ENCODE measurements at regions not wholly inside any gene's neighbourhood (a gene's known extent, or its start where the extent isn't known, plus 50 kb on each side); places are given as distances from the start of the nearest gene placed in this dataset.

DNA sequence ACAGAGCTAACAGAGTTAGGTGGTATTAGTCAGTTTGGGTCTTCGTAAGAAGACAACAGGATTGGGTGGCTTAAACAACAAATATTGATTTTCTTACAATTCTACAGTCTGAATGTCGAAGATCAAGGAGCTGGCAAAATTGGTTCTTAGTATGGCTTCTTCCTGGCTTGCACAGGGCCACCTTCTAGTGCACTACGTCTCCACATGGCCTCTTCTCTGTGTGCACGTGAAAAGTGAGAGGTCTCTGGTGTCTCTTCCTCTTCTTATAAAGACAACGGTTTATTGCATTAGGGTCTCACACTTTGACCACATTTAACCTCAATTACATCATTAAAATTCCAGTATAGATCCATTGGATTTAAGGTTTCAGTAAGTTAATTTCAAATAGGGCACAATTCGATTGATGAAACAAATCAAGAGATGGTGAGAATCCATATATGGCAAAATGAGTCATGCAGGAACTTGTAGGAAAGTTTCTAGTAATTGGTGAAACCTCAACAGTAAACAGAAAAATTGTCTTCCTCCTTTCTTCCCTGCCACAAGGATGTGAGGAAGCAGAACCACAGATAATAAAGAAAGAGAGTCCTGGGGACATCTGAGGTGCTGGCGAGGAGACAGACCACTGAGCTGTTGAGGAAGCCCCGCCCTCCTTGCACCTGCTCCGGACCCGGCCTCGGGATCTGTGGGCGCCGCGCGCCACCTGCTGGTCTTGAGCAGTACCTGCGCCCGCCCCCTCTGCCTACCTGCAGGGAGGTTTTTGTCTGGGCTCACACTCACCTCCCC lies 846.7 kb downstream of the TMEM121 start:
- TF ChIP-seq POLR2A (IDR thresholded peaks at IDR 0.05): no peak
- TF ChIP-seq, protein P1, sequence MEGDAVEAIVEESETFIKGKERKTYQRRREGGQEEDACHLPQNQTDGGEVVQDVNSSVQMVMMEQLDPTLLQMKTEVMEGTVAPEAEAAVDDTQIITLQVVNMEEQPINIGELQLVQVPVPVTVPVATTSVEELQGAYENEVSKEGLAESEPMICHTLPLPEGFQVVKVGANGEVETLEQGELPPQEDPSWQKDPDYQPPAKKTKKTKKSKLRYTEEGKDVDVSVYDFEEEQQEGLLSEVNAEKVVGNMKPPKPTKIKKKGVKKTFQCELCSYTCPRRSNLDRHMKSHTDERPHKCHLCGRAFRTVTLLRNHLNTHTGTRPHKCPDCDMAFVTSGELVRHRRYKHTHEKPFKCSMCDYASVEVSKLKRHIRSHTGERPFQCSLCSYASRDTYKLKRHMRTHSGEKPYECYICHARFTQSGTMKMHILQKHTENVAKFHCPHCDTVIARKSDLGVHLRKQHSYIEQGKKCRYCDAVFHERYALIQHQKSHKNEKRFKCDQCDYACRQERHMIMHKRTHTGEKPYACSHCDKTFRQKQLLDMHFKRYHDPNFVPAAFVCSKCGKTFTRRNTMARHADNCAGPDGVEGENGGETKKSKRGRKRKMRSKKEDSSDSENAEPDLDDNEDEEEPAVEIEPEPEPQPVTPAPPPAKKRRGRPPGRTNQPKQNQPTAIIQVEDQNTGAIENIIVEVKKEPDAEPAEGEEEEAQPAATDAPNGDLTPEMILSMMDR (IDR thresholded peaks at IDR 0.05): peak in 9 of 12 donors; percentile 28 to 61 (median 43)

Data from heart left ventricle (tissue), 13 donors.